Stimulated activated CD4-positive, alpha-beta T cell treated with anti-CD3 and anti-CD28 coated beads, Interleukin-2, amount 100 ng/mL, for 48 hours (primary cell): ENCODE measurements at regions not wholly inside any gene's neighbourhood (a gene's known extent, or its start where the extent isn't known, plus 50 kb on each side); places are given as distances from the start of the nearest gene placed in this dataset.

ENCODE experiments used
- DNase-seq, 2 donors: peaks; one replicate each; pipeline ENCODE4 v3.0.0-alpha.2; 2020

- no peak for DNase-seq
Measured at GRCh38 chr4:3832536-3833220, 66.5 kb downstream of the ADRA2C start.

- DNase-seq, result no peak
Measured at GRCh38 chr4:3833326-3833989, 67.3 kb downstream of the ADRA2C start.

- no peak for DNase-seq
Measured at GRCh38 chr4:3834186-3834662, 68.0 kb downstream of the ADRA2C start.

DNA sequence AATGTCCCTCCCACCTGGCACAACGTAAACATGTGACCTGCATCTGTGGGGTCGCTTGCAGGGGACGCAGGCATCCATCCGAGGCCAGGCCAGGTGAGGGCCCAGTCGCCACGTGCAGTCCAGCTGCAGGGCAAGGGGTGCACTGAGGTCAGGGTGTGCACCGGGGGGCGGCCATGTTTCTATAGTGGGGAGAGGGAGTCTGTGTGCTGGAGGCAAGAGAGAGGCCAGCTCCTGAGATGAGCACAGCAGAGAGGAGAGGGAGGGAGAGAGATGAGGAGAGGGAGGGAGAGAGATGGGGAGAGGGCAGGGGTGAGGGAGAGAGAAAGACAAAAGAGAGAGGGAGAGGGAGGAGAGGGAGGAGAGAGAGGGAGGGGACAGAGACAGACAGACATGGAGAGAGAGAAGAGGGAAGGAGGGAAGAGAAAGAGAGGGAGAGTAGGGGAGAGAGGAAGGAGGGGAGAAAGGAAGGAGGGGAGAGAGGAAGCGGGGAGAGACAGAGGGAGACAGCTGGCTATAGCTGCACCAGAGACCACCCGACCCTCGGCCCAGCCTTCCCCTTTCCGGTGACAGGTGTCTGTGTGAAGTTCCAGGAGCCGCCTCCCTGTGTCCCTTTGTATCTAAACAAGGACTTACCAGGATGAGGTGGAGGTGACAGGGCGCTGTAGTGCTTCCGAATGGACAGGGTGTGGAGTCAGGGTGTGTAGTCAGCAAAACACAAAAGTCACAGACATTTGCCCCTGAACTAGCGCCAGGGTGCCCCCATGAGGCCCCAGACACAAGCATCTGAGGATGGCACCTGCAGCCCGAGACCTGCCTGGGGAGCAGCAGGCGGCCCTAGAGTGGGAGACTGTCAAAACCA, 68.7 kb downstream of the ADRA2C start:
- DNase-seq, result no peak

DNA sequence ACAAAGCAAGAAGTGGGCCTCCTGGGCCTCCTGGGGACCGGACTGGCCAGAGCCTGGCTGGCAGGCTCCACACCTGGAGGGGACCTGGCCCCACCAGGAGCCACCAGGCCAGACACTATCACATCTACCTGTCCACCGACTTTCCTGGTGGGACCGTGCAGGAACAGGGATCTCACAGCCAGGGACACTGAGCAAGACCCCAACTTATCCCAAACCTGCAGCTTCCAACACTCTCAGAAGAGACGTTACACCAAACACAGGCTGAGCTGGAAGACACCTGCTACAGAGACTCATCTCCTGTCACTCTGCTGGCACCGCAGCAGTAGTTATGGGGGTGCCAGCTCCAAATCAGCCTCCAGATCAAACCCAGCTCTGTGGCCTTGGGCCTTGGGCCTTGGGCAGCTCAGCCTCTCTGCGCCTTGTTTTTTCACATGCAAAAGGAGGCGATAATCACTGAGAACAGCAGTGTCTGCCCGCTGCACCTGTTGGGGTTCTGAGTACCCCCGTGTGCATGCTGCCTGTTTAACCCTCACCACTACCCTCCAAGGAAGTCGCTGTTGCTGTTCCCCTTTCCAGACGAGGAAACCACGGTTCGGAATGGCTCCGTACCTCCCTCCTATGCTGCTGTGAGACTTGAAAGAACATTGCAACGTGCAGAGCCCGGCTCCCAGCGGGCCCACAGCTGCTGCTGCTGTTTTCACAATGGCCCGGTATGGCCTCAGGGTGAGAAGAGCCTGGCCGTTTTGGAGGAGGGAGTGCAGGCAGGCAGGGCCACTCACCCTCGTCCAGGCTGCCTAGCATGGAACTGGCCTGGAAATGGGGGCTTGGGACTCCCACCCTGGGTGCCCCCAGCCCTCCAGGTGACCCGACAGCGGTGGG, 69.6 kb downstream of the ADRA2C start:
- no peak for DNase-seq

DNA sequence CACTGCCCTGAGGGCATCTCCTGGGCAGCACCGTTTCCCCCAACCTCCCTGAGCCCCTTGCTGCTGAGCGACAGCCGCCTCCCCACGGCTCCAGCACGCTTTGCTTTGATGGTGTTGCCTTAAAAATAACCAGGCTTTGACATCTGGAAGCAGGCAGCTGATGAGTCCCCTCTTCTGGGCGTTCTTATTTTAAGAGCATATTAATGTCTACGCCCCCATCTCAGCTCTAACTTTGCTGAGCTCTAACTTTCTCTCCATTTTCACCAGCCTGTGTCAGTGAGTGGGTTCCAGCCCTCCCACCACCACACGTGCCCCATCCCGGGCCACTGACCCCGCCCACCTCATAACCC, 70.2 kb downstream of the ADRA2C start:
- no peak for DNase-seq

- peak in 1 of 2 donors; percentile 6 for DNase-seq
Measured at GRCh38 chr4:3836756-3837601, 70.8 kb downstream of the ADRA2C start.

DNA sequence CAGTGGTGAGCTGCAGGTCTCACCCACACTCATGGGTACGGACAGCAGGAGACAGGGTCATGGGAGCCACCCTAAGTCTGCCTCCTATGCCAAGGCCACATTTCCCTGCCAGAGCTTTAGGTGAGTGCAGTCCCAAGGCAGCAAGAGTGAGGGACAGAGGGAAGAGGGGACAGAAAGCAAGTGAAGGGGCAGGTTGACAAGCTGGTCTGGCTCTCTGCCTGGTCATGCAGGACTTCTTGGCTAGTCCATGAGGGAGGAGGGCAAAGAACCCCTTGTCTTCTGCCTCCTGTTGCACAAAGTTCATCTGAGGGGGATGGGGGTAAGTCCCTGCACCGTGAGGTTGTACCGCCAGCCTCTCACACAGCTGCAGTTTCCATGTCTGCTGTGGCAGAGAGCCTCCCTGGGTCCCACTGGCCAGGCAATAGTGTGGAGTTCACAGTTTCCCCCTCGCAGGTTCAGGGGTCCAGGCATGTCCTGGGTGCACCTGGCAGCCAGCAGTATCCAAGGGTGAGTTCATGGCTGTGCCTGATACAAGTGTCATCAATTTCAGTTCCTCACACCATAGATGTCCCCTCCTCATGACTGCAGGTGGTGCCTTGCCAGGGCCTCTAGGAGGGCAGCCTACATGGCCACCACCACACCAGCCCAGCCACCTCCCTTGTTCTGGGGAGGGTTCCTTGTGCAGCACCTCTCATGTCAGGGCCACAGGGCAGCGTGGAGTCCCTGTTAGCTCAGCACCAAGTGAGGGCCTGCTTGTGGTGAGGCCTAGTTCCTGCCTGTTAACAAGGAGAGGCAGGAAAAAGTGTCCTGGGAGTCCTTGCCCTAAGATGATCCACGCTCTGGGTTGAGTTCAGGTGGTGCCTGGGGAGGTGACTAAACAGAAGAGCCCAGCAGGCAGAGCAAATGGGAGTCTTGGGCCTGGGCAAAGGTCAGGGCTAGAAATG, 72.5 kb downstream of the ADRA2C start:
- no peak for DNase-seq

DNA sequence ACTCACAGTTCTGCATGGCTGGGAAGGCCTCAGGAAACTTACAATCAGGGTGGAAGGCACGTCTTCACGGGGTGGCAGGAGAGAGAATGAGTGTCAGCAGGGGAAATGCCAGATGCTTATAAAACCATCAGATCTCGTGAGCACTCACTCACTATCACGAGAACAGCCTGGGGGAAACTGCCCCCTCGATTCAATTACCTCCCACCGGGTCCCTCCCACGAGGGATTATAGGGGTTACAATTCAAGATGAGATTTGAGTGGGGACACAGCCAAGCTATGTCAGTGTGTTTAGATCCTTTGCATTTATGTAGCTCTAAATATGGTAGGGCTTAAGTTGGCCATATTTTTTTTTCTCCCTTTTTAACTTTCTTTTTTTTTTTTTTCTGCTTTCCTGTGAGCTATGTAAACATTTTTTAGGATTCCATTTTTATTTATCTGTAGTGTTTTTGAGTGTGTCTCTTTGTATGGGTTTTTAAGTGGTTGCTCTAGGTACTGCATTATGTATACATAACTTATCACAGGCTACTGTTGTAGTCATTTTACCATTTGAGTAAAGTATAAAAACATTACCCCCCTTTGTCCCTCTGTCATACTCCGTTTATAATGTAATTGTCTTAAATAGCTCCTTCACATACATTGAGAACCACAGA, 79.0 kb downstream of the ADRA2C start:
- DNase-seq, result no peak

DNA sequence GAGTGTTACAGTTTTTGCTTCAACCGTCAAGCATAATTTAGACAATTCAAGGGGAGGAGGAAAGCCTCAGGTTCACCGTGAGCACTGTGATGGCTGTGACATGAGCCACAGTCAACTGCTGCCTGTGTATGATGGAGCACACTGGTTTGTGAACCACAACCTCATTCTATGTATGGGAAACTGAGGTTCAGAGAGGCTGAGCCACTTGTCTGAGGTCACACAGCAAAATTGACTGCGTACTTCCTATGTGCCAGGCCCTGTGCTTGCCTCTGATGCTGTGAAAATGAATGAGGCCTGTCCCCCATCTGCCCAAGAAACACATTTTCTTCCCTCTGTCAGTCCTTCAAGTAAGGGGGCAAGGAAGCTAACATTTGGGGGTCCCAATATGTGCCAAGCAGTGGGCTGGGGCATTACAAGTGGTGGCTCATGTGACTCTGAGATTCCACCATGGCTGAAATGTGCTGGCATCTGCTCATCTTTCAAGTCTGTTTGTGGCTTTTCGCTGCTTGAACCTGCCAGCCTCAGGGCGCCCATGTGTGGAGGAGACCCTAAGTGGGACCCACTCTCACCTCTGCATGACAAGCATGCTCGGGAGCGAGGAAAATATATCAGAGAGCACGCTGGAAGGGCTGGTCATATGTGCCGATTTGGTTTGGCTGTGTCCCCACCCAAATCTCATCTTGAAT, 79.7 kb downstream of the ADRA2C start:
- DNase-seq, result no peak

GRCh38 chr4:3847211-3847940, 81.2 kb downstream of the ADRA2C start:
- DNase-seq, result no peak

GRCh38 chr4:3848323-3848722, 82.1 kb downstream of the ADRA2C start:
- no peak for DNase-seq

DNA sequence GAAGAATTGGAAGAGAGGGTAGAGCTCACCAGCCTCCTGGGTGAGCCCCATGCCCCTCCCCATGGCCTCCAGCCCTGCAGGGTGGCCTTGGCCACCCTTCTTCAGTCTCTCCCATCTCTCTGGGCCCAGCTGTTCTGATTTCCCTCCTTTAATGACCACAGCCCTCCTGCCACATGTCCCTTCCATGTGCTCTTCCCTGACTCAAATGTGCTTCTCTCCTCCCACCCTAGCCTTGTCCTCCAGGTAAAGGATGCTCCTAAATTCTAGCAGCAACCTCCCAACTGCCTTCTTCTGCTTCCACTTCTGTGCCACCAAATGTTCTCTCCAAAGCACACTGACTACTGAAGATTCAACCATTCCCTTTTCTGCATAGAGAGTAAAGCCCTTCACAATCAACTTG, 83.0 kb downstream of the ADRA2C start:
- DNase-seq, result no peak

GRCh38 chr4:3850128-3850527, 83.9 kb downstream of the ADRA2C start:
- DNase-seq, result no peak

- no peak for DNase-seq
Measured at GRCh38 chr4:3851211-3851610, 85.0 kb downstream of the ADRA2C start.

DNA sequence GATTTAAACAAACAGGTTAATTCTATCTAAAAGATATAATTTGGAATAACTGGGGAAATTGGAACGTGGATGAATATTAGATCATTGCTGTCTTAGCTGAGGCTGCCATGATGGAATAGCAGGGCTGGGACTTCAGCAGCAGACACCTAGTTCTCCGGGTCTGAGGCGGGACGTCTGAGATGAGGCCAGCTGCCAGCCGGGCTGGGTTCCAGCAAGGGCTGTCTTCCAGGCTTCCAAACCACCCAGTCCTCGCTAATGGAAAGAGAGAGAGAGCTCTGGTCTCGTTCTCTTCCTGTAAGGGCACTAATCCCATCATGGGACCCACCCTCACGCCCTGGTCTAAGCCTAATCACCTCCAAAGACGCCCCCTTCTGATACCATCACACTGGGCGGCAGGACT, 85.7 kb downstream of the ADRA2C start:
- DNase-seq, result no peak

DNA sequence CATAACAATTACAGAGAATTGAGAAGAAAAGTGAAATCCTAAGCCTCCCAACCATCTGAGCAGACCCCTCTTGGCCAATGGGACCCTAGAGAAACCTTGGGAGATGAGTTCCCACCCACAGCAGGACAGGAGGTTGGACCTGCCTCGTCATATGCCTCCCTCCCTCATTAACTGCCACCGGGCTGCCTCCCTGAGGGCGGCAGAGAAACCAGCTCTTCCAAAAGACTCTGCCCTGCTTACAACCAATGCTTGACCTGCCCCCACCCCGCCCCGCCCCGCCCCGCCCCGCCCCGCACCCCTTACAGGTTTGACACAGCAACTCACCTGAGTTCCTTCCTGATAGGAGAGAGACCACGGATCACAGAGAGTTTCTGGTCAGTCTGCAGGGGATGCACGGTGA, 86.1 kb downstream of the ADRA2C start:
- no peak for DNase-seq

- DNase-seq, result no peak
Measured at GRCh38 chr4:3852711-3853110, 86.5 kb downstream of the ADRA2C start.
